Omental fat pad (tissue), 3 donors: ENCODE measurements at regions not wholly inside any gene's neighbourhood (a gene's known extent, or its start where the extent isn't known, plus 50 kb on each side); places are given as distances from the start of the nearest gene placed in this dataset.

Source experiments
- ATAC-seq: fragments of 150-250 bp; one replicate; pipeline ENCODE4 v1.9.1; 2016; ENCODE audit warnings: mild to moderate bottlenecking, moderate library complexity; ENCODE audit not compliant: low FRiP score
- DNase-seq: peaks from one replicate; pipeline ENCODE4 v3.0.0-alpha.2; 2019; ENCODE audit warnings: low spot score
- CTCF ChIP-seq, 3 donors: fragments of 450-650 bp; IDR thresholded peaks; one replicate each; pipeline ENCODE4 v1.5.1; 2016 to 2017; ENCODE audit warnings: antibody characterized with exemption in 3 of 3, mild to moderate bottlenecking in 3 of 3, moderate library complexity in 2 of 3

DNA sequence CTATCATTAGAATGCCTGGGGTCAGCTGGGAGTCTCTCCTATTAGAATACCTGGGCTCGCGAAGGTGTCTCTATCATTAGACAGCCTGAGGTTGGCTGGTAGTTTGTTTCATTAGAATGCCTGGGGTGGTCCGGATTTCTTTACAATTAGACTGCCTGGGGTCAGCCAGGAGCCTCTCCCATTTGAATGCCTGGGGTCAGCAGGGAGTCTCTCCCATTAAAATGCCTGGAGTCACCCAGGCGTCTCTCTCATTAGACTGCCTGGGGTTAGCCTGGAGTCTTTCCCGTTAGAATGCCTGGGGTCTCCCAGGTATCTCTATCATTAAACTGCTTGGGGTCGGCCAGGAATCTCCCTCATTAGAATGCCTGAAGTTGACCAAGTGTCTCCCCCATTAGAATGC, 1458.3 kb downstream of the UQCRFS1 start:
- no peak for DNase-seq
- no peak for TF ChIP-seq CTCF (IDR thresholded peaks at IDR 0.05)
- ATAC-seq: no peak

DNA sequence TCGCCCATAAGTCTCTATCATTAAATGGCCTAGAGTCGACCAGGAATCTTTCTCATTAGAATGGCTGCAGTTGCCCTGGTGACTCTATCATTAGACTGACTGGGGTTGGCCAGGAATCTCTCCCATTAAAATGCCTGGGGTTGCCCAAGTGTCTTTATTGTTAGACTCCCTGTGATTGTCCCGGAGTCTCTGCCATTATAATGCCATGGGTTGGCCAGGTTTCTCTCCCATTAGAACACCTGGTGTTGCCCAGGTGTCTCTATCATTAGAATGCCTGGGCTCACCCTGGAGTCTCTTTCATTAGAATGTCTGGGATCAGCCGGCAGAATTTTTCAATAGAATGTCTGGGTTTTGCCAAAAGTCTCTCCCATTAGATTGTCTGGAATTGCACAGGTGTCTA, 1459.3 kb downstream of the UQCRFS1 start:
- DNase-seq: no peak
- no peak for ATAC-seq
- no peak for TF ChIP-seq CTCF (IDR thresholded peaks at IDR 0.05)

DNA sequence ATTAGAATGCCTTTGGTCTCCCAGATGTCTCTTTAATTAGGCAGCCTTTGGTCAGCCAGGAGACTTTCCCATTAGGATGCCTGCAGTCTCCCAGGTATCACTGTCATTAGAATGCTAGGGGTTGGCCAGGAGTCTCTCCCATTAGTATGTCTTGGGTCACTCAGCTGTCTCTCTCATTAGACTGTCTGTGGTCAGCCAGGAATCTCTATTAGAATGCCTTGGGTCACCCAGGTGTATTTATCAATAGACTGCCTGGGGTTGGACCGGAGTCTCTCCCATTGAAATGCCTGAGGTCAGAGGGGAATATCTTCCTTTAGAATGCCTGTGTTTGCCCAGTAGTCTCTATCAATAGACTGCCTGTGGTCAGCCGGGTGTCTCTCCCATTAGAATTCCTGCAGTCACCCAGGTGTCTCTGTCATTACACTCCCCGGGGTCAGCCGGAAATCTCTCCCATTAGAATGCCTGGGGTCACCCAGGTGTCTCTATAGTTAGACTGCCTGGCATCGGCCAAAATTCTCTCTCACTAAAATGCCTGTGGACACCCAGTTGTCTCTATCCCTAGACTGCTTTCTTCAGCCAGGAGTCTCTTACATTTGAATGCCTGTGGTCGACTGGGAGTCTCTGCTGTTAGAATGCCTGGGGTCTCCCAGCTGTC, 1460.3 kb downstream of the UQCRFS1 start:
- DNase-seq: no peak
- no peak for ATAC-seq
- TF ChIP-seq CTCF (IDR thresholded peaks at IDR 0.05): no peak

DNA sequence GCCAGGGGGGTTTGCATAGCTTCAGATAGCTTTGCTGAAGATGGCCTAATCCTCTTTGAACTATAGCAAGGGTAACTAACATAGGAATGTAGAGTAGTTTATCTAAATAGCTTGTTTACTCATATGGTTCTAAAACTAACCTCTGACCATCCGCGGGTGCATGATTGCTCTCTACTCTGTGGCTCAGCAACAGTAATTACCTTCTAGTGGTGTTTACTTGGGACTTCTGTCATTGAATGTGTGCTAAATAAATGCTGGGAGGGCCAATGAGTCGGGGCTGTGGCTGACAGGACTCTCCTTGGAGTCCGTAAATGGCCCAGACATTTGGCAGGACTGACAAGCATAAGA, 1461.9 kb downstream of the UQCRFS1 start:
- DNase-seq (no peak), ATAC-seq (no peak)
- no peak for TF ChIP-seq CTCF (IDR thresholded peaks at IDR 0.05)

- DNase-seq (no peak), ATAC-seq (no peak)
- TF ChIP-seq CTCF (IDR thresholded peaks at IDR 0.05): no peak
Observed at GRCh38 chr19:27750391-27751043, 1462.4 kb downstream of the UQCRFS1 start.

- ATAC-seq (no peak), DNase-seq (no peak)
- TF ChIP-seq CTCF (IDR thresholded peaks at IDR 0.05): no peak
Observed at GRCh38 chr19:27748551-27749152, 1464.3 kb downstream of the UQCRFS1 start.
